Endodermal cell (in vitro differentiated cells): ENCODE measurements at regions not wholly inside any gene's neighbourhood (a gene's known extent, or its start where the extent isn't known, plus 50 kb on each side); places are given as distances from the start of the nearest gene placed in this dataset.

Experiments used
- DNase-seq: peaks from one replicate; pipeline ENCODE4 v3.0.0-alpha.2; 2017
- H3K27ac ChIP-seq: 2 replicates; pipeline ENCODE4 v1.5.1; 2013; ENCODE audit warnings: mild to moderate bottlenecking, low read depth, low read length, moderate library complexity
- H3K27me3 ChIP-seq: 2 replicates; pipeline ENCODE4 v1.6.1; 2013; ENCODE audit warnings: mild to moderate bottlenecking, low read length, moderate library complexity; ENCODE audit not compliant: insufficient read depth, control insufficient read depth, poor library complexity, severe bottlenecking
- H3K36me3 ChIP-seq: 2 replicates; pipeline ENCODE4 v1.7.0; 2013; ENCODE audit warnings: mild to moderate bottlenecking, low read length, moderate library complexity; ENCODE audit not compliant: control insufficient read depth, insufficient read depth
- H3K4me1 ChIP-seq: one replicate; pipeline ENCODE4 v1.7.0; 2013; ENCODE audit warnings: low read length; ENCODE audit not compliant: control insufficient read depth, insufficient read depth
- H3K4me3 ChIP-seq: 2 replicates; pipeline ENCODE4 v1.5.1; 2013; ENCODE audit warnings: mild to moderate bottlenecking, low read length, moderate library complexity
- H3K9ac ChIP-seq: 2 replicates; pipeline ENCODE4 v1.6.1; 2013; ENCODE audit warnings: mild to moderate bottlenecking, low read length, moderate library complexity; ENCODE audit not compliant: poor library complexity, severe bottlenecking; ENCODE audit errors: extremely low read depth
- H3K9me3 ChIP-seq: 2 replicates; pipeline ENCODE4 v1.6.1; 2013; ENCODE audit warnings: mild to moderate bottlenecking, low read length, moderate library complexity; ENCODE audit not compliant: control insufficient read depth
- H3K27ac Mint-ChIP-seq: 2 replicates; pipeline ENCODE4 v1.8.0; 2020; ENCODE audit warnings: mixed read lengths
- H3K27me3 Mint-ChIP-seq: 2 replicates; pipeline ENCODE4 v1.8.0; 2021; ENCODE audit warnings: mild to moderate bottlenecking, mixed read lengths; ENCODE audit not compliant: insufficient read depth
- H3K36me3 Mint-ChIP-seq: 2 replicates; pipeline ENCODE4 v1.8.0; 2020; ENCODE audit warnings: low read depth, mixed read lengths
- H3K4me1 Mint-ChIP-seq: 2 replicates; pipeline ENCODE4 v1.8.0; 2020; ENCODE audit warnings: mixed read lengths
- H3K4me3 Mint-ChIP-seq: 2 replicates; pipeline ENCODE4 v1.8.0; 2020; ENCODE audit warnings: mild to moderate bottlenecking, moderate library complexity, mixed read lengths
- H3K9me3 Mint-ChIP-seq: 2 replicates; pipeline ENCODE4 v1.8.0; 2020; ENCODE audit warnings: mild to moderate bottlenecking, mixed read lengths
- CTCF ChIP-seq: fragments of 200-600 bp; sonication (generic); conservative IDR thresholded peaks from 2 replicates; pipeline ENCODE4 v1.5.0; 2021; ENCODE audit warnings: antibody characterized with exemption, mild to moderate bottlenecking
- WGBS, 2 experiments: methylation state at CpG; one replicate each; pipeline versions ENCODE4 v1.1.5 to v1.1.7; 2013; ENCODE audit warnings: missing lambda C conversion rate in 2 of 2, mixed read lengths in 1 of 2; ENCODE audit not compliant: insufficient coverage in 1 of 2, insufficient read length in 1 of 2; 5-methylcytosine and 5-hydroxymethylcytosine counted together

DNA sequence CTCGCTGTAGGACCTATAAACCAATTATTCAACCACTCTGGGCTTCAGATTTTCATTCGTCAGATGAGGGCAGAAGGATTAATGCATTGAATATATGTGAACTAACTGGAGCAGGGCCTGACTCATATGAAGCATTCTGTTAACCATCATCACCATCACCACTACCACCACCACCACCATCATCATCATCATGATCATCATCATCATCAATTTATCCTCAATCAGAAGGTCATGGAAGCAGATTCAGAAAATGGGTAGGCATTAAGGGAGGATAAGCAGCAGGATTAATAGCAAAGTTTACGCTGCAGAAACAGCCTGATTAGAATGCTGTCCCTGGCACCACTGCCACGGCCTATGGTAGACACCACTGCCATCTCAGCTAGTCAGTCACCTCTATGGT lies 407.5 kb upstream of the THBS1 start:
- no peak overlapping the region for H3K4me3 Mint-ChIP-seq
- no peaks in the 10 kb centered on the region for H3K27me3 ChIP-seq
- no peaks in the 10 kb centered on the region for H3K27me3 Mint-ChIP-seq
- H3K36me3 ChIP-seq: no peaks in the 10 kb centered on the region
- H3K9ac ChIP-seq: no peak overlapping the region
- peaks cover 6% of the 10 kb centered on the region for H3K4me1 ChIP-seq
- DNase-seq: no peak
- WGBS, 2 experiments: 94 to 96% methylated on average over 2 to 3 of the region's 4 CpGs
- H3K36me3 Mint-ChIP-seq: no peaks in the 10 kb centered on the region
- no peak overlapping the region for H3K27ac ChIP-seq
- H3K4me3 ChIP-seq: no peak overlapping the region
- no peak for TF ChIP-seq CTCF
- H3K4me1 Mint-ChIP-seq: peaks cover 9% of the 10 kb centered on the region
- no peak overlapping the region for H3K27ac Mint-ChIP-seq
- H3K9me3 ChIP-seq: no peaks in the 10 kb centered on the region
- H3K9me3 Mint-ChIP-seq: no peaks in the 10 kb centered on the region

DNA sequence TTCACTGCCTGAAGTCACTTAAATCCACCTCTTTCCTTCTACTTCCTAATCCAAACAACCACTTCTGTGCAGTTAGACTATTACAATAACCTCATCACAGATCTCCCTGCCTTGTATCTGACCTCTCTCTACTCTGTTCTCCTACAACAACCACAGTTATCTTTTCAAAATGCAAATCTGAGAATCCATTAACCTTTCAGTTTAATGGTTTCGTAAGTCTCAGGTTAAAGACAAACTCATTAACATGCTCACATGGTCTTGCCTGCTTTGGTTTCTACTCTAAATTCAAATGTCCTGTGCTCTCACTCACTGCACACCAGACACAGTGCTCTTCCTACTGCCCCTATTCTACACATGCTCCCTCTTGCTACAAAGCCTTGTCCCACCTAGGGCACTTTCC lies 406.5 kb upstream of the THBS1 start:
- 91 to 95% methylated on average over 1 of the region's 1 CpG for WGBS, 2 experiments
- Mint-ChIP-seq H3K27ac (no peak overlapping the region), H3K4me1 (peaks cover 9% of the 10 kb centered on the region), H3K27me3 (no peaks in the 10 kb centered on the region), H3K36me3 (no peaks in the 10 kb centered on the region), H3K9me3 (no peaks in the 10 kb centered on the region), H3K4me3 (no peak overlapping the region)
- no peaks in the 10 kb centered on the region for H3K36me3 ChIP-seq
- H3K9me3 ChIP-seq: no peaks in the 10 kb centered on the region
- no peaks in the 10 kb centered on the region for H3K27me3 ChIP-seq
- H3K4me3 ChIP-seq: no peak overlapping the region
- DNase-seq: no peak
- no peak overlapping the region for H3K27ac ChIP-seq
- H3K4me1 ChIP-seq: peaks cover 6% of the 10 kb centered on the region
- no peak overlapping the region for H3K9ac ChIP-seq
- TF ChIP-seq CTCF: no peak

DNA sequence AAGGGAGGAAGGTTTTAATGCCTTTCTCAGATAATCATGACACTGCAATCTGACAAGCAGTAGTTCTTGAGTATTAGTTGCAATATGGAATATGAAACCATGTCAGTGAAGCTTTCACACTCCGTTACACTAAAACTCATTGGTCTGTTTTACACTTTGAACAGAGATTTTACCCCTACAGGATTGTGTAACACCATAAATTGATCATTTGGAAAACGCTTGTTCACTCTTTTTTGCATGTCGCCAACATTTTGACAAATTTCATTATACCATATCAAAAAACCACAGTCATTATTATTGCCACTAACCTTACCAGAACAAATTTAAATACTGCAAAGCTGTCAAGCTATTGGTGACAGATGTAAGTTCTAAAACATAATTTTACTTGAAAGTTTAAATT lies 404.8 kb upstream of the THBS1 start:
- no peak overlapping the region for H3K4me3 Mint-ChIP-seq
- H3K36me3 Mint-ChIP-seq: no peaks in the 10 kb centered on the region
- no peaks in the 10 kb centered on the region for H3K27me3 Mint-ChIP-seq
- no peak for DNase-seq
- Histone ChIP-seq H3K36me3 (no peaks in the 10 kb centered on the region), H3K4me3 (no peak overlapping the region), H3K9me3 (no peaks in the 10 kb centered on the region), H3K4me1 (peaks cover 6% of the 10 kb centered on the region), H3K9ac (no peak overlapping the region), H3K27me3 (no peaks in the 10 kb centered on the region), H3K27ac (no peak overlapping the region)
- H3K4me1 Mint-ChIP-seq: peaks cover 15% of the 10 kb centered on the region
- no peak overlapping the region for H3K27ac Mint-ChIP-seq
- TF ChIP-seq CTCF: no peak
- no peaks in the 10 kb centered on the region for H3K9me3 Mint-ChIP-seq
- 92 to 100% methylated on average over 1 to 3 of the region's 3 CpGs for WGBS, 2 experiments
